HG02840 (cell line): ENCODE measurements at regions not wholly inside any gene's neighbourhood (a gene's known extent, or its start where the extent isn't known, plus 50 kb on each side); places are given as distances from the start of the nearest gene placed in this dataset.
"Not testable (repeated sequence)": the region's sequence is repeated elsewhere in the genome, so short reads cannot be mapped to it uniquely, and the experiment has no call there.

Experiments used
- ATAC-seq: cut with Tn5 transposase; IDR thresholded peaks from one replicate; pipeline ENCODE4 v1.9.1; 2021; ENCODE audit warnings: mild to moderate bottlenecking, moderate library complexity, moderate number of reproducible peaks; ENCODE audit not compliant: unreplicated experiment, low FRiP score

GRCh38 chrX:150270622-150271021 lies 92.5 kb upstream of the MAMLD1 start:
- ATAC-seq = no peak

GRCh38 chrX:150273575-150274294 lies 89.4 kb upstream of the MAMLD1 start:
- not testable (repeated sequence) for ATAC-seq

GRCh38 chrX:150282953-150283352 lies 80.2 kb upstream of the MAMLD1 start:
- ATAC-seq = no peak

GRCh38 chrX:150291014-150291413 lies 72.1 kb upstream of the MAMLD1 start:
- no peak for ATAC-seq

GRCh38 chrX:150293311-150294013 lies 69.7 kb upstream of the MAMLD1 start:
- ATAC-seq = no peak

GRCh38 chrX:150298841-150299551 lies 64.1 kb upstream of the MAMLD1 start:
- ATAC-seq = no peak

GRCh38 chrX:150299579-150299978 lies 63.5 kb upstream of the MAMLD1 start:
- no peak for ATAC-seq

GRCh38 chrX:150303386-150304097 lies 59.6 kb upstream of the MAMLD1 start:
- no peak for ATAC-seq

GRCh38 chrX:150306002-150306401 lies 57.1 kb upstream of the MAMLD1 start:
- no peak for ATAC-seq

- no peak for ATAC-seq
These were observed 55.1 kb upstream of the MAMLD1 start for GRCh38 chrX:150308041-150308440.

- no peak for ATAC-seq
These were observed 54.5 kb upstream of the MAMLD1 start for GRCh38 chrX:150308532-150309157.

- ATAC-seq = no peak
These were observed 52.7 kb upstream of the MAMLD1 start for GRCh38 chrX:150310417-150310816.

GRCh38 chrX:150310881-150311280 lies 52.2 kb upstream of the MAMLD1 start:
- ATAC-seq = no peak

GRCh38 chrX:150312931-150313330 lies 50.2 kb upstream of the MAMLD1 start:
- no peak for ATAC-seq
